ENCODE measurements at regions not wholly inside any gene's neighbourhood (a gene's known extent, or its start where the extent isn't known, plus 50 kb on each side); places are given as distances from the start of the nearest gene placed in this dataset.

GRCh38 chr12:61676520-61676919, 583.7 kb upstream of the USP15 start:
- H3K27me3 ChIP-seq = no peaks in the 10 kb centered on the region
- intact Hi-C loops (cut with DNase I) = no loop called here
- DNase-seq = no peak

DNA sequence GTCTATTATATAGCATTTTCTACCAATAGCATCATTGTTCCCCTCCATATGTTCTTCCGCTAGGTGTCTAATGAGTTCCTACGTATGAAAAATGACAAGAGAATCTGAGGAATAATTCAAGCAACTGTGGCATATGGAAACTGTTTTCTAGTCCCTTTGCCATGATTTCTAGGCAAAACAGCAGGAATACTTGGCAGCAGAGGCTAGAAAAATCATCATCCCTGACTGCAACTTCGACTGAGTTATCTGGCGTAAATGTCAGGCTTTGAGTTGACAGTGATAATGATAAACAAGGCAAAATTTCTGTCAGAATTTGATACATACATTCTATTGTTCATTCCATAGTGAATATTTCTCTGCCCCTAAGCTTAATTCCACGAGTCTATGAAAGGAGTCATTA, 572.8 kb upstream of the USP15 start:
- Histone ChIP-seq H3K4me1 (no peaks in the 10 kb centered on the region), H3K4me3 (no peak overlapping the region), H3K9me3 (no peaks in the 10 kb centered on the region), H3K9ac (ENCODE audit: low read depth in 2 of 2, low read length in 2 of 2) (no peak overlapping the region), H3K27ac (no peak overlapping the region), H3K27me3 (no peaks in the 10 kb centered on the region), H3K36me3 (no peaks in the 10 kb centered on the region)
- intact Hi-C loops (cut with DNase I) = no loop called here
- DNase-seq = no peak
- TF ChIP-seq, protein P1, sequence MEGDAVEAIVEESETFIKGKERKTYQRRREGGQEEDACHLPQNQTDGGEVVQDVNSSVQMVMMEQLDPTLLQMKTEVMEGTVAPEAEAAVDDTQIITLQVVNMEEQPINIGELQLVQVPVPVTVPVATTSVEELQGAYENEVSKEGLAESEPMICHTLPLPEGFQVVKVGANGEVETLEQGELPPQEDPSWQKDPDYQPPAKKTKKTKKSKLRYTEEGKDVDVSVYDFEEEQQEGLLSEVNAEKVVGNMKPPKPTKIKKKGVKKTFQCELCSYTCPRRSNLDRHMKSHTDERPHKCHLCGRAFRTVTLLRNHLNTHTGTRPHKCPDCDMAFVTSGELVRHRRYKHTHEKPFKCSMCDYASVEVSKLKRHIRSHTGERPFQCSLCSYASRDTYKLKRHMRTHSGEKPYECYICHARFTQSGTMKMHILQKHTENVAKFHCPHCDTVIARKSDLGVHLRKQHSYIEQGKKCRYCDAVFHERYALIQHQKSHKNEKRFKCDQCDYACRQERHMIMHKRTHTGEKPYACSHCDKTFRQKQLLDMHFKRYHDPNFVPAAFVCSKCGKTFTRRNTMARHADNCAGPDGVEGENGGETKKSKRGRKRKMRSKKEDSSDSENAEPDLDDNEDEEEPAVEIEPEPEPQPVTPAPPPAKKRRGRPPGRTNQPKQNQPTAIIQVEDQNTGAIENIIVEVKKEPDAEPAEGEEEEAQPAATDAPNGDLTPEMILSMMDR (IDR thresholded peaks at IDR 0.05) = no peak

More at GRCh38 chr12:61676520-61676919, 583.7 kb upstream of the USP15 start:
- no peak overlapping the region for H3K27ac ChIP-seq
- no peaks in the 10 kb centered on the region for H3K9me3 ChIP-seq
- no peak overlapping the region for H3K9ac ChIP-seq (ENCODE audit: low read depth in 2 of 2, low read length in 2 of 2)
- no peaks in the 10 kb centered on the region for H3K36me3 ChIP-seq
- H3K4me3 ChIP-seq = no peak overlapping the region
- TF ChIP-seq, protein P1 (IDR thresholded peaks at IDR 0.05) = no peak
- H3K4me1 ChIP-seq = no peaks in the 10 kb centered on the region

DNA sequence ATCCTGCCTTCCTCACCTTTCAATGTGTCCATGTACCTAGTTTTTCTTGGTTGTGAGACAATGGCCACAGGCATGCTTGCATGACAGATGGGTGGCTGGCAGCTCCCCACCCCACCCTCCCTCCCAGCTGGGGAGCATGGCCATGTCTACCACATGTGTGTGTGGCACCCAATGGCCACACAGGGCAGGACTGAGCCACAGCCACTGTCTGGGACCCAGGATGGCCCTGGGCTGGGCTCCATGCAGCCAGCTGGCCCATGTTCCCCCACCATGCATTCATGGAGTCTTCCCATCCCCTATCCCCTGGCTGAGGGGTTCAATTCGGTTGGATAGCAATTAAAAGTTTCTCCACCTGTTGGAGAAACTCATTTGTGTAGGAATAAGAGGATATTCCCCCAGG, 566.0 kb upstream of the USP15 start:
- TF ChIP-seq, protein P1 (IDR thresholded peaks at IDR 0.05) = no peak
- intact Hi-C loops (cut with DNase I) = no loop called here
- no peak overlapping the region for H3K9ac ChIP-seq (ENCODE audit: low read depth in 2 of 2, low read length in 2 of 2)
- no peaks in the 10 kb centered on the region for H3K4me1 ChIP-seq
- H3K27me3 ChIP-seq = no peaks in the 10 kb centered on the region
- no peak overlapping the region for H3K4me3 ChIP-seq
- no peak overlapping the region for H3K27ac ChIP-seq
- H3K36me3 ChIP-seq = no peaks in the 10 kb centered on the region
- DNase-seq = no peak
- no peaks in the 10 kb centered on the region for H3K9me3 ChIP-seq

GRCh38 chr12:61701471-61701870, 558.7 kb upstream of the USP15 start:
- Histone ChIP-seq H3K36me3 (no peaks in the 10 kb centered on the region), H3K4me3 (no peak overlapping the region), H3K9ac (ENCODE audit: low read depth in 2 of 2, low read length in 2 of 2) (no peak overlapping the region), H3K27ac (no peak overlapping the region), H3K27me3 (no peaks in the 10 kb centered on the region), H3K9me3 (no peaks in the 10 kb centered on the region), H3K4me1 (no peaks in the 10 kb centered on the region)
- TF ChIP-seq, protein P1 (IDR thresholded peaks at IDR 0.05) = no peak
- intact Hi-C loops (cut with DNase I) = no loop called here
- DNase-seq = no peak

- Histone ChIP-seq H3K4me3 (no peak overlapping the region), H3K9me3 (no peaks in the 10 kb centered on the region)
- intact Hi-C loops (cut with DNase I) = no loop called here
These were observed 553.4 kb upstream of the USP15 start for GRCh38 chr12:61706783-61707182.

More at GRCh38 chr12:61706783-61707182, 553.4 kb upstream of the USP15 start:
- Histone ChIP-seq H3K4me1 (no peaks in the 10 kb centered on the region), H3K27ac (no peak overlapping the region), H3K27me3 (no peaks in the 10 kb centered on the region), H3K36me3 (no peaks in the 10 kb centered on the region), H3K9ac (ENCODE audit: low read depth in 2 of 2, low read length in 2 of 2) (no peak overlapping the region)
- TF ChIP-seq, protein P1 (IDR thresholded peaks at IDR 0.05) = no peak
- DNase-seq = no peak

All from colonic mucosa (tissue), 4 donors.